ENCODE measurements at regions not wholly inside any gene's neighbourhood (a gene's known extent, or its start where the extent isn't known, plus 50 kb on each side); places are given as distances from the start of the nearest gene placed in this dataset.
"Not testable (repeated sequence)": the region's sequence is repeated elsewhere in the genome, so short reads cannot be mapped to it uniquely, and the experiment has no call there.

- Mint-ChIP-seq H3K4me3 (no peak overlapping the region), H3K27ac (no peak overlapping the region), H3K4me1 (ENCODE audit: unreplicated experiment) (no peaks in the 10 kb centered on the region), H3K9me3 (no peaks in the 10 kb centered on the region), H3K36me3 (no peaks in the 10 kb centered on the region), H3K27me3 (no peaks in the 10 kb centered on the region)
- no peak for TF ChIP-seq CTCF (conservative IDR thresholded peaks at IDR 0.05)
- no peak for DNase-seq (ENCODE audit: extremely low spot score, unreplicated experiment)
Measured at GRCh38 chr12:92233346-92234015, 87.8 kb upstream of the BTG1 start.

GRCh38 chr12:92232371-92232932, 86.8 kb upstream of the BTG1 start:
- H3K36me3 Mint-ChIP-seq; DNase-seq (ENCODE audit: extremely low spot score, unreplicated experiment); H3K4me1 Mint-ChIP-seq (ENCODE audit: unreplicated experiment); H3K27me3 Mint-ChIP-seq; H3K9me3 Mint-ChIP-seq; H3K4me3 Mint-ChIP-seq; H3K27ac Mint-ChIP-seq: not testable (repeated sequence)

GRCh38 chr12:92231945-92232344, 86.3 kb upstream of the BTG1 start:
- H3K4me1 Mint-ChIP-seq (ENCODE audit: unreplicated experiment); H3K9me3 Mint-ChIP-seq; DNase-seq (ENCODE audit: extremely low spot score, unreplicated experiment); H3K4me3 Mint-ChIP-seq; H3K27ac Mint-ChIP-seq; H3K27me3 Mint-ChIP-seq; H3K36me3 Mint-ChIP-seq: not testable (repeated sequence)

GRCh38 chr12:92231532-92231931, 85.9 kb upstream of the BTG1 start:
- not testable (repeated sequence) for H3K4me1 Mint-ChIP-seq (ENCODE audit: unreplicated experiment); DNase-seq (ENCODE audit: extremely low spot score, unreplicated experiment); H3K9me3 Mint-ChIP-seq; H3K36me3 Mint-ChIP-seq; H3K27ac Mint-ChIP-seq; H3K4me3 Mint-ChIP-seq; H3K27me3 Mint-ChIP-seq

- peaks cover 13% of the 10 kb centered on the region for H3K4me1 Mint-ChIP-seq (ENCODE audit: unreplicated experiment)
- no peak overlapping the region for H3K4me3 Mint-ChIP-seq
- no peak for TF ChIP-seq CTCF (conservative IDR thresholded peaks at IDR 0.05)
- H3K27ac Mint-ChIP-seq: no peak overlapping the region
- no peaks in the 10 kb centered on the region for H3K36me3 Mint-ChIP-seq
- no peaks in the 10 kb centered on the region for H3K27me3 Mint-ChIP-seq
- no peaks in the 10 kb centered on the region for H3K9me3 Mint-ChIP-seq
- no peak for DNase-seq (ENCODE audit: extremely low spot score, unreplicated experiment)
Measured at GRCh38 chr12:92229381-92229780, 83.7 kb upstream of the BTG1 start.

- H3K27me3 Mint-ChIP-seq: no peaks in the 10 kb centered on the region
- TF ChIP-seq CTCF (conservative IDR thresholded peaks at IDR 0.05): no peak
- H3K9me3 Mint-ChIP-seq: no peaks in the 10 kb centered on the region
- H3K27ac Mint-ChIP-seq: no peak overlapping the region
- H3K4me3 Mint-ChIP-seq: no peak overlapping the region
- no peak for DNase-seq (ENCODE audit: extremely low spot score, unreplicated experiment)
- no peaks in the 10 kb centered on the region for H3K36me3 Mint-ChIP-seq
- peaks cover 13% of the 10 kb centered on the region for H3K4me1 Mint-ChIP-seq (ENCODE audit: unreplicated experiment)
Measured at GRCh38 chr12:92226961-92227360, 81.3 kb upstream of the BTG1 start.

GRCh38 chr12:92226071-92226661, 80.5 kb upstream of the BTG1 start:
- no peaks in the 10 kb centered on the region for H3K36me3 Mint-ChIP-seq
- H3K27me3 Mint-ChIP-seq: no peaks in the 10 kb centered on the region
- no peaks in the 10 kb centered on the region for H3K9me3 Mint-ChIP-seq
- H3K4me3 Mint-ChIP-seq: no peak overlapping the region
- no peak for TF ChIP-seq CTCF (conservative IDR thresholded peaks at IDR 0.05)
- H3K4me1 Mint-ChIP-seq (ENCODE audit: unreplicated experiment): peaks cover 13% of the 10 kb centered on the region
- H3K27ac Mint-ChIP-seq: no peak overlapping the region
- no peak for DNase-seq (ENCODE audit: extremely low spot score, unreplicated experiment)

All from type B pancreatic cell (in vitro differentiated cells).